Activated naive CD4-positive, alpha-beta T cell treated with anti-CD3 and anti-CD28 coated beads, Interleukin-2, amount 50 U/mL, for 72 hours (primary cell): ENCODE measurements at regions not wholly inside any gene's neighbourhood (a gene's known extent, or its start where the extent isn't known, plus 50 kb on each side); places are given as distances from the start of the nearest gene placed in this dataset.

Source experiments
- ATAC-seq, 2 donors: fragments of 150-1000 bp; cut with Tn5 transposase; 2 replicates each; pipeline ENCODE4 v1.10.0; 2021; ENCODE audit warnings: mild to moderate bottlenecking in 2 of 2, moderate library complexity in 2 of 2
- DNase-seq, 2 donors: peaks; one replicate each; pipeline ENCODE4 v3.0.0; 2021 to 2022; ENCODE audit warnings: low spot score in 2 of 2
- H3K27ac Mint-ChIP-seq, 2 donors: one replicate each; pipeline ENCODE4 v1.8.0; 2022; ENCODE audit warnings: mild to moderate bottlenecking in 2 of 2, mixed read lengths in 2 of 2
- H3K36me3 Mint-ChIP-seq, 2 donors: one replicate each; pipeline ENCODE4 v1.8.0; 2022; ENCODE audit warnings: mixed read lengths in 2 of 2
- H3K9me3 Mint-ChIP-seq, 2 donors: one replicate each; pipeline ENCODE4 v1.8.0; 2022; ENCODE audit warnings: mixed read lengths in 2 of 2

DNA sequence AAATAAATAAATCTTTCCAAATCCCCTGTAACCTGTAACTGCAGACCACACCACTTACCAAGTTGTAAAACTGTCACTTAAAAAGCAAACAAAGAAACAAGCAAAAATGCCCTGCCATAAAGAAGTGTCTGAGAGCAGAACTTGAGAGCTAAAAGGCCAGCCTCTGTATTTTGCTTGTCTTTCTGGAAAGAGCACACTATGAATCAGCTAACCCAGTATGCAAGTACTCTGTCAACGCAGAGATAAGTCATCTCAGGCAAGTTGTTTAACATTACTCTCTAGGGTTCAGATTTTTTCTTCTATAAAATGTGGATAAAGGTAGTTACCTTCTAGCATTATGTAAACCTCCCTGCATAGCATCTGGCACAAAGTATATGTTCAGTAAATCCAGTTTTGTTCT, 134.8 kb downstream of the HS3ST1 start:
- Mint-ChIP-seq H3K9me3 (no peaks in the 10 kb centered on the region), H3K36me3 (no peaks in the 10 kb centered on the region), H3K27ac (no peak overlapping the region)
- no peak for DNase-seq
- ATAC-seq = no peak

DNA sequence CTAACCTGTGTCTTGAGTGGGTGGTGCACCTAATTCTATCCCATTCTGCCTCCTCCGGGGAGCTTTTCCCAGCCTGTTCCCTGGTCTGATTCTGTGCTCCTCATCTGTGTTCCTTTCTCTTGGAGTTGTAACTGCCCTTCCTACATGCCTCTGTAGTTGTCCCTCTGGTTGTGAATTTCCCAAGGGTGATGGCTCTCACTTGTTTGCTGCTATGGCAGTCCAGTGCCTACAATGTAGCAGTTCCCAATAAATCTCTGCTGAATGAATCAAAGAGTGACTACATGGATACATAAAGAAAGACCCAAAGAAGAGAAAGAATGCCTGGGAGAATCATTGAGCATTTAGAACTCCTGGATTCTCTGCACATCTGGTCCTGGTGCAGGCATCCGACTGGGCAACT, 141.6 kb downstream of the HS3ST1 start:
- ATAC-seq (no peak), DNase-seq (no peak)
- Mint-ChIP-seq H3K9me3 (peaks cover 8 to 12% of the 10 kb centered on the region in 2 donors), H3K27ac (peak overlapping the region in 1 of 2 donors; percentile 1), H3K36me3 (peaks cover 0 to 5% of the 10 kb centered on the region in 2 donors)

DNA sequence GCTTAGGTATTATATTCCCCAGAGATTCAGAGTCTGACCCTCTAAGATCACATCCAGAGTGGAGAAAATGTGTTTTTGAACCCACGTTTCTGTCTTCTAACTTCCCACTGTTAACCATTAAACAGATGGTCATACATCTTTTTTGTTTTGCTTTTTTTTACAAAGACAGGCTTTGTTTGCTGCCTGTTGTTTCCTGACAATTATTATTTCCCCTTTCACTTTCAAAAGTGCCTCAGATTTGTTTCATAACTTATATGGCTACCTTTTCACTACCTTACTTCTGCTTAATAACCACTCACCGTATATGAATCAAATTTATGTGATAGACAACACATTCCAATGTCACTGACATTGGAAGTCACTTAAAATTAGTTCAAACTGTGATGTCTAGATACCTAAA, 142.2 kb downstream of the HS3ST1 start:
- ATAC-seq (no peak), DNase-seq (no peak)
- Mint-ChIP-seq H3K9me3 (peaks cover 8 to 12% of the 10 kb centered on the region in 2 donors), H3K36me3 (peaks cover 0 to 5% of the 10 kb centered on the region in 2 donors), H3K27ac (no peak overlapping the region)

DNA sequence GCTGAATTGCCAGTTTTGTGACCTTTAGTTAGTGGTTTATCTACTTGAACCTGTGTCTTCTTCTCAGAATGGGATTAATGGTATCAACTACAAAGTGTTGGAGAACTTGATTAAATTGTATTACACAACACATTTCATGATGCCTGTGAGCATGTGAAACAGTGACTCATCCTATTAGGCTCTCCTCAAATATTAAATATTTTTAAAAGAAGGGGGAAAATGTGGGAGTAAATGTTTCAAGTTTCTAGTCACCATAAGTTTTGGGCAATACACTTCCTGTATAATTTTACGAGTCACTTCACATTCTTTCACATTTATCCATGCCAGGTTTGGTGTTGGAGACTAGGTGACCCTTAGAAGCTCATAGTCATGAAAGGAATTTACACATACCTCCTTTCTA, 147.0 kb downstream of the HS3ST1 start:
- Mint-ChIP-seq H3K36me3 (peaks cover 5 to 7% of the 10 kb centered on the region in 2 donors), H3K27ac (no peak overlapping the region), H3K9me3 (peaks cover 12 to 14% of the 10 kb centered on the region in 2 donors)
- no peak for ATAC-seq
- DNase-seq = no peak

DNA sequence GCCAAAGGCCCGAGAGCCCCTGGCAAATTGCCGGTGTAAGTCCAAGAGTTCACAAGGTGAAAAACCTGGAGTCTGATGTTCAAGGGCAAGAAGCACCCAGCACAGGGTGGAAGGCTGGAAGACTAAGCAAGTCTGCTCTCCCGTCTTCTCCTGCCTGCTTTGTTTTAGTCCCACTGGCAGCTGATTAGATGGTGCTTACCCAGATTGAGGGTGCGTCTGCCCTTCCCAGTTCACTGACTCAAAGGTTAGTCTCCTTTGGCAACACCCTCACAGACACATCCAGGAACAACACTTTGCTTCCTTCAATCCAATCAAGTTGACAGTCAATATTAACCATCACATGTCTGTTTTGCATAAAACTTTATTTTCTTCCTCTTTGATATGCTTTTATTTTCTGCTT, 157.4 kb downstream of the HS3ST1 start:
- no peak for ATAC-seq
- peaks cover 5 to 12% of the 10 kb centered on the region in 2 donors for H3K9me3 Mint-ChIP-seq
- no peak for DNase-seq

DNA sequence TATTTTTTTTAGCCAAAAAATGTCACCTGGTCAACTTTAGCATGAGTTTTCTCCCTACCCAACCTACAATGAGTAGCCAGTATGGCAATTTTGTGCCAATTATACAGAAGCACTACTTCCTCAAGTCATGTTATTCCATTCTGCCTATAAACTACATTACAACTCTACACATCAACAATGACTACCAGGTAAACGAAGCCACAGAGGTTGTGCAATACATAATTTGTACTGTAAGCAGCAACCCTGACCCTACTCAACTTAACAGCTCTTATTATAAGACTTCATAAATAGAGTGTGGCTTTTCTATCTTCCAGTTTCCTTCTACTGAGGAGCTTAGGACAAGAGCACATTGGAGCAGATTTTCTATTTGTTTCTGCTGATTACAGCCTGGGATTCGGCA, 160.5 kb downstream of the HS3ST1 start:
- DNase-seq (no peak), ATAC-seq (no peak)
- peaks cover 0 to 6% of the 10 kb centered on the region in 2 donors for H3K36me3 Mint-ChIP-seq
- peaks cover 8 to 12% of the 10 kb centered on the region in 2 donors for H3K9me3 Mint-ChIP-seq
- H3K27ac Mint-ChIP-seq = no peak overlapping the region

More for the DNA sequence above, 157.4 kb downstream of the HS3ST1 start:
- Mint-ChIP-seq H3K27ac (no peak overlapping the region), H3K36me3 (peaks cover 0 to 6% of the 10 kb centered on the region in 2 donors)

DNA sequence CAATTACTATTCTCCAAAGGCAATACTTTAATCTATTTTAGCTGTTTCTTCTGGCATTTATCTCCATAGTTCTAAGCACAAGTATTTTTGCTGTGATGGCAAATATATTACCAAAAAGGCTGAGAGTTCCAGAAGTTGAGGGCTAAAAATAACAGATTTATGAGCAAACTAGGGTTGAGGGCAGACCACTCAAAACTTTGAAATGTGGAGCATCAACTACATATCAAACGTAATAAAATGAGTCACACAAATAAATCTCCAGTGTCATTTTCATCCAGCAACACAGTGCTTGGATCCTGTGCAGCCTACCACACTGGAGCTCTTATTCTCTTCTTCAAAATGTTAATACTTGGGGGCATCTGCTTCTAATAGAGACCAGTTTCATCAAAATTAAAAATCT, 163.9 kb downstream of the HS3ST1 start:
- Mint-ChIP-seq H3K36me3 (peaks cover 0 to 6% of the 10 kb centered on the region in 2 donors), H3K9me3 (peaks cover 8 to 12% of the 10 kb centered on the region in 2 donors), H3K27ac (no peak overlapping the region)
- no peak for DNase-seq
- ATAC-seq = no peak

DNA sequence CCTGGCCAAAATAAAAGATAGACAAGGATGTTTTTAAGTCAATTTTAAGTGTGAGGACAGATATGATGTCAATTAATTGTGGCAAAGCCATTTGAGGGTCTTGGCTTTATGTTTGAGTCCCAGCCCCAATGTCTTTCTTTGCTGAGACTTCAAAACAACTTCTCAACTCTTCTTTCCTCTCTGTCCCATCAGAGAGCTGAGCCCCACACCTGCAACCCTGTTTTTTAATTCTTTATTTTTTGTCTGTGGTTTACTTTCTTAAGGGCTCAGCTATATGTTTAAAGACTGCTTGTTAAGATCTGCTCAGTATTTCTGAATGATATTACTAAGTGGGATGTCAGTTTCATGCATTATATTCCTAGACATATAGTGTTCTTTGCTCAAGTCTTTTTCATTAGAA, 164.3 kb downstream of the HS3ST1 start:
- Mint-ChIP-seq H3K9me3 (peaks cover 8 to 12% of the 10 kb centered on the region in 2 donors), H3K36me3 (peaks cover 0 to 6% of the 10 kb centered on the region in 2 donors), H3K27ac (no peak overlapping the region)
- DNase-seq (no peak), ATAC-seq (no peak)

DNA sequence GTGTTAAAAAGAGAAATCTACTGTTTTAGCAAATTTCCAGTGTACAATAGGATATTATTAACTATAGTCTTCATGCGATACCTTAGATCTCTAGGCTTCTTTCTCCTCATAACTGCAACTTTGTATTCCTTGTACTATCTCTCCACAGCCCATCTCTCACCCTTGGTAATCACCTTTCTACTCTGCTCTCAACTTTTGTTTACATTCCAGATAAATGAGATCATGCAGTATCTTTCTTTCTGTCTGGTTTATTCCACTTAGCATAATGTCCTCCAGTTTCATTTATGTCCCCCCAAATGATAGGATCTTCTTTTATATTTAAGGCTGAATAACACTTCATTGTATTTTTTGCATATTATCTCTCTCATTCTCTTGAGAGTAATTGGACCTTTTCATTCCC, 165.5 kb downstream of the HS3ST1 start:
- peaks cover 0 to 6% of the 10 kb centered on the region in 2 donors for H3K36me3 Mint-ChIP-seq
- ATAC-seq = no peak
- H3K9me3 Mint-ChIP-seq = peaks cover 8 to 12% of the 10 kb centered on the region in 2 donors
- no peak for DNase-seq
- H3K27ac Mint-ChIP-seq = no peak overlapping the region

DNA sequence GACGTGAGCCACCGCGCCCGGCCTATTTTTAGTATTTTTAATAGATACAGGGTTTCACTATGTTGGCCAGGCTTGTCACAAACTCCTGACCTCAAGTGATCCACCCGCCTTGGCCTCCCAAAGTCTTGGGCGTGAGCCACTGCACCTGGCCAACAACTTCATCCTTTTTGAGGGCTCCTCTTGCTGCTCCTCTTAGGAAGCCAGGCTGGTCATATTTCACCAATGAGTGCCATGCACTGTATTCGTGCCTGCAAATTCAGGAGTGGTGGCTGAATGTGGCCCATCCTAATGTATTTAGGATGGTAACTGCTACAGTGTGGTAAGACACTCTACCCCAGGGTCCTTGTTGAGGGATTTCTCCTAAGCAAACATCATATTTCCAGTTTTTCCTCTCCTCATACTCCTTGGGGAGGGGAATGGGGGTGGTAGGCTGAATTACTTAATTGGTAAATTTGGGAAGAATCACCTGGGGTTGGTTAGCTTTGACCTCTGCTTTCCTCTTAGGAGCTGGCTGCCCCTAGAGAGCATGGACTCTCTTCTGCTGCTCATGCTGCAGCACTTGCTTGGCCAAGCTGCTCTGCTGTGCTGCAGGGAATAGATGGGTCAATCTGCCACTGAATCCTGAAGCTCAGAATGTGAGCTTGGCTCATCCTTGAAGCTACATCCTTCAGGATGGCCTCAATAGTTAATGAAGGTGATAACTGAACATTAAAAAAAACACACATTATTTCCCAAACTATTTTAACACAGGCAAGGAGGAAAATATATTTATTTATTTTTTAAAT, 167.4 kb downstream of the HS3ST1 start:
- peaks cover 0 to 3% of the 10 kb centered on the region in 2 donors for H3K9me3 Mint-ChIP-seq
- no peaks in the 10 kb centered on the region for H3K36me3 Mint-ChIP-seq
- DNase-seq (no peak), ATAC-seq (no peak)
- H3K27ac Mint-ChIP-seq = no peak overlapping the region

DNA sequence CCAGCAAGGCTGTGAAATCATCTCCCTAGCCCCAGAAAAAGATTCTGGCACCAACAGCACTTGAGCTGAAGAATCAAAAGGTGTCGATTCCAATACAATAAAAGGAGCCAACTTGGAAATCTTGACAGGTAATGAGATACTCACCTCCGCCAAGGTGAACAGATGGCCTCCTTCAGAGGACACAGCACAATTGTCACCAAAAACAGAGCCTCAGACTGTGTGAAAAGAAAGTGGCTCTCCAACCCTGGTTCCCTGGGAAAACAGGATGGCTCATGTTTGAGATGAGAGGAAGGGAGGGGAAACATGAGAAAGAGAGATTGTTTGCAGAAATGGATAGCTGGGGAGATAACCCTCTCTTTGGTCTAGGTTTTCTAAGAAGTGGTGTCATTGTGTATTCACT, 168.9 kb downstream of the HS3ST1 start:
- Mint-ChIP-seq H3K27ac (no peak overlapping the region), H3K9me3 (no peaks in the 10 kb centered on the region), H3K36me3 (no peaks in the 10 kb centered on the region)
- DNase-seq (no peak), ATAC-seq (no peak)

DNA sequence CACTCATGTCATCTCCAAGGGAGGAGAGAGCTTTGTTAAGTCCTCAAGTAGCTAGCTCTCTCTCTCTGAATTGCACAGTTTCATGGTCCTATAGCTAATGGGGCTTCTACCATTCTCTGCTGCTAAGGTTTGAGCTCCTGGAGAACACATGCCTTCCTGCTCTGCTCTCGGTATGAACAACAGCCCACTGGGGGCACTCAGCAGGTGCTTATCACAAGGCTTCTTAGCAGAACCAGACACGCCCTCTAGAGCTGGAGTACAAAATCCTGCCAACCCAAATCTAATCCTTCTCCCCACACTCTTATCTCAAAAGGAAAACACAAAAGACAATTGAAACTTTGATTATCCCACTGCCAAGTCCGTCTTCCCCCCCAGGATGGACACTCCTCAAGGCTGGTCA, 176.5 kb downstream of the HS3ST1 start:
- Mint-ChIP-seq H3K9me3 (peaks cover 7% of the 10 kb centered on the region in 2 donors), H3K27ac (no peak overlapping the region), H3K36me3 (peaks cover 0 to 5% of the 10 kb centered on the region in 2 donors)
- DNase-seq (no peak), ATAC-seq (no peak)

DNA sequence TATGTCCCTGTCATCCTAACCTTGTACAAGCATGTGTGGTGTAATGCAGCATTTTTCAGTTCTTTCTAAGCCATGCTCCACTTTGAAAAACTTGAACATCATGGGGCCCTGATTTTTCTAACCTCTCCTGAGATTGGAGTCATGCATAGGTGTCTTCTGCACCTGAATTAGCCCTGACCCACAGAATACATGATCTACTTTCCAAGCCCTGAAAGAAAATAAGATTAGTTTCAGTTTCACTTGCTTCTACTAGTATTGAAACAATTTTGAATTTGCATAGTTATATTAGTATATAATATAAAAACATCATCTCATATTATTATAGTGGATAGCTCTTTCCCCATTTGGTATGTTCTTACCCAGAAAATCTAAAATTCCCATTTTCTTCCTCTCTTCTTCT, 178.2 kb downstream of the HS3ST1 start:
- peaks cover 7% of the 10 kb centered on the region in 2 donors for H3K9me3 Mint-ChIP-seq
- H3K36me3 Mint-ChIP-seq = peaks cover 0 to 5% of the 10 kb centered on the region in 2 donors
- H3K27ac Mint-ChIP-seq = no peak overlapping the region
- no peak for ATAC-seq
- DNase-seq = no peak

DNA sequence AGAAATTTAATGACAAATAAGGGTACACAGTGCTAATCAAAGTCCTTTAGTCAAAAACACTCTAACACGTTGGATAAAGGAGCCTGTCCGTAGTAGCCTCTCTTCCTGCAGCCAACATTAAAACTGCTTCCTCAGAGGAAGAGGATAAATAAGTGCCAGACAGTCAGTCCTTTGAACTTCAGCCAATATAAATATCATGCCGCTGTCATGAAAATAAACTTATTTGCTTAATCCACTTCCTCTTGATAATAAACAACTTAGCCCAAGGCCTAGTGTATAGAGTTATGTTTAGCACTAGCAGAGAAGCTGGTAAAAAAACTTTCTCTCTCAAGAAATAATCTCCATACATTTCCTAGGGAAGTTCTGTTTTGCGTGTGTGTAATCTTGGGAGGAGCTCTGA, 196.7 kb downstream of the HS3ST1 start:
- ATAC-seq (no peak), DNase-seq (no peak)
- H3K9me3 Mint-ChIP-seq = peaks cover 0 to 7% of the 10 kb centered on the region in 2 donors
- no peak overlapping the region for H3K27ac Mint-ChIP-seq
- peaks cover 0 to 5% of the 10 kb centered on the region in 2 donors for H3K36me3 Mint-ChIP-seq

DNA sequence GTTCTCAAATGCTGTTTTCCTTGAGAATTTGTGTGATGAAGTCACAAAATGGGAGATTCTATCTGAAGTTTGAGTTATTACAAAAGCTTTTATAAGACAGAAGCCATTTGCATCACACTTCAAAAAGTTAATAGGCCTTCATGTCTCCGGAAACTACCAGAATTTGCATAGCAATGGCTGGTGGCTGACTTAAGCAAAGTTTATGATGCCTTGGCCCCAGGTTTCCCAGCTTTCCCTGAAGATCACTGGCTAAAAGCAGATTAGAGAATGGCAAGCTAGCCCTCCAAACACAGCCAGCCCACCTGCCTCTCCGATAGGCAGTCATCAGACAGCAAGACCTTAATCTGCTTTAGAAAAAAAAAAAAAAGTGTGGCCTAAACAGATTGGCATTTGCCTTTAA, 197.8 kb downstream of the HS3ST1 start:
- H3K9me3 Mint-ChIP-seq = peaks cover 0 to 7% of the 10 kb centered on the region in 2 donors
- H3K36me3 Mint-ChIP-seq = peaks cover 0 to 5% of the 10 kb centered on the region in 2 donors
- no peak overlapping the region for H3K27ac Mint-ChIP-seq
- no peak for DNase-seq
- ATAC-seq = no peak

DNA sequence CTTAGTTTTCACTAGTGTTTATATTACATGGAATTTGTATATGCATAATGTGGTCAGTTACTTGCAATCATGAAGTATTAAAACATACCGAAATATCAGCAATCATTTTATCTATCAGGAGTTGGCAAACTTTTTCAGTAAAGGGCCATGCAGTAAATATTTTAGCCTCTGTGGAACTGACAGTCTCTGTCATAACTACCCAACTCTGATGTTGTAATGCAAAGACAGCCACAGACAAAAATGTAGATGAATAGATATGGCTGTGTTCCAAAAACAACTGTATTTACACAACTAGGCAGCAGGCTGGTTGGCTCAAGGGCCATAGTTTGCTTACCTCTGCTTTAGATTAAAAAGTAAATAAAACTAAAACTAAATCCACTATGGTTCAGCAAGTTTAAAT, 200.2 kb downstream of the HS3ST1 start:
- no peaks in the 10 kb centered on the region for H3K36me3 Mint-ChIP-seq
- DNase-seq (no peak), ATAC-seq (no peak)
- H3K27ac Mint-ChIP-seq = no peak overlapping the region
- peaks cover 0 to 3% of the 10 kb centered on the region in 2 donors for H3K9me3 Mint-ChIP-seq

DNA sequence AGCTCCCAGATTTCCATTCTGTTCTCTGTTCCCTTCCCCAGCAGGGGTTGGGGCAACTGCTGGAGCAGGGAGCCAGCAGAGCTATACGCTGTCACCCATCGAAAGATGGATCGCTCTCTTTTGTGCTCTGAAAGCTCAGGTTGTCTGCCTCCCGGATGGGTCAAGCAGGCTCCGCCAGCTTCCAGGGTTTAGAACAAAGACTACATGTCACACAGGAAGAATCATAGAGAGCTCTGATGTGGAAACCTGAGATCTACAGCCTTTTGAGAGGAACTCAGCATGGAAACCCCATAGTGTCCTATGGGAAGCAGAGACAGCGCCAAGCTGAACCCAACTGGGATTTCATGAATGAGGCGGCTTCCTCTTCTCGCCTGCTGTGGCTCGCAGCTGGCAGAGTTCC, 205.4 kb downstream of the HS3ST1 start:
- no peak overlapping the region for H3K27ac Mint-ChIP-seq
- peaks cover 0 to 3% of the 10 kb centered on the region in 2 donors for H3K9me3 Mint-ChIP-seq
- no peak for ATAC-seq
- no peak for DNase-seq
- no peaks in the 10 kb centered on the region for H3K36me3 Mint-ChIP-seq

DNA sequence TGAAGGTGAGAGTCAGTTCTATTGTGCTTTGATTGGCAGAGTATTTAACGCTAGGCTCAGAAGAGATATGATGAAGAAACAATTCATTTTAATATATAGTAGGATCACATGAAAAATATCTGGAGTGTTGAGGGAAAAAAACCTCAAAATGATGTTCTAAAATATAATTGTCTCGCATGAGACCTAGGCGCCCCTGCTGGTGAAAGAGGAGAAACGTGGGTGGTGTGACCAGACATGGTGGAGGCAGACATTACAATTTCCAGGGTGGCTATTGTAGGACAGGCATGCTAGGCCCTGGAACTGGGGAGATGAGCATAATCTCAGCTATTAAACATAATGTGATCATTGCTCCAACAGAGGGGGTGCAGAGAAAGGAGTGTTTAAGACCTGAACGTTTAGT, 210.0 kb downstream of the HS3ST1 start:
- Mint-ChIP-seq H3K36me3 (no peaks in the 10 kb centered on the region), H3K27ac (no peak overlapping the region), H3K9me3 (no peaks in the 10 kb centered on the region)
- no peak for ATAC-seq
- no peak for DNase-seq
